Loucy (cell line): ENCODE measurements at regions not wholly inside any gene's neighbourhood (a gene's known extent, or its start where the extent isn't known, plus 50 kb on each side); places are given as distances from the start of the nearest gene placed in this dataset.

Experiments used
- EZH2phosphoT487 ChIP-seq: fragments of 200-600 bp; IDR thresholded peaks from 2 replicates; pipeline ENCODE4 v1.6.1; 2018; ENCODE audit warnings: antibody characterized with exemption, mild to moderate bottlenecking, moderate library complexity, borderline replicate concordance
- TF ChIP-seq, protein P1 (sequence below): fragments of 200-600 bp; sonication (generic); conservative IDR thresholded peaks from 2 replicates; pipeline ENCODE4 v1.5.1; 2014; ENCODE audit warnings: mild to moderate bottlenecking, antibody characterized with exemption, low read length

GRCh38 chr6:154921482-154921881, 73.6 kb upstream of the TIAM2 start:
- no peak for TF ChIP-seq EZH2phosphoT487
- TF ChIP-seq, protein P1, sequence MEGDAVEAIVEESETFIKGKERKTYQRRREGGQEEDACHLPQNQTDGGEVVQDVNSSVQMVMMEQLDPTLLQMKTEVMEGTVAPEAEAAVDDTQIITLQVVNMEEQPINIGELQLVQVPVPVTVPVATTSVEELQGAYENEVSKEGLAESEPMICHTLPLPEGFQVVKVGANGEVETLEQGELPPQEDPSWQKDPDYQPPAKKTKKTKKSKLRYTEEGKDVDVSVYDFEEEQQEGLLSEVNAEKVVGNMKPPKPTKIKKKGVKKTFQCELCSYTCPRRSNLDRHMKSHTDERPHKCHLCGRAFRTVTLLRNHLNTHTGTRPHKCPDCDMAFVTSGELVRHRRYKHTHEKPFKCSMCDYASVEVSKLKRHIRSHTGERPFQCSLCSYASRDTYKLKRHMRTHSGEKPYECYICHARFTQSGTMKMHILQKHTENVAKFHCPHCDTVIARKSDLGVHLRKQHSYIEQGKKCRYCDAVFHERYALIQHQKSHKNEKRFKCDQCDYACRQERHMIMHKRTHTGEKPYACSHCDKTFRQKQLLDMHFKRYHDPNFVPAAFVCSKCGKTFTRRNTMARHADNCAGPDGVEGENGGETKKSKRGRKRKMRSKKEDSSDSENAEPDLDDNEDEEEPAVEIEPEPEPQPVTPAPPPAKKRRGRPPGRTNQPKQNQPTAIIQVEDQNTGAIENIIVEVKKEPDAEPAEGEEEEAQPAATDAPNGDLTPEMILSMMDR = no peak
